K562 (cell line): ENCODE measurements at regions not wholly inside any gene's neighbourhood (a gene's known extent, or its start where the extent isn't known, plus 50 kb on each side); places are given as distances from the start of the nearest gene placed in this dataset.

Source experiments
- CTCFL ChIP-seq: IDR thresholded peaks from 2 replicates; pipeline ENCODE4 v1.6.1; 2011; ENCODE audit warnings: borderline replicate concordance, low read depth, mild to moderate bottlenecking, moderate library complexity, low read length; ENCODE audit not compliant: insufficient read depth, poor library complexity, severe bottlenecking
- PTRF ChIP-seq: fragments of 450-650 bp; IDR thresholded peaks from 2 replicates; pipeline ENCODE4 v1.6.1; 2016; ENCODE audit warnings: mild to moderate bottlenecking, missing genetic modification characterization, missing compliant biosample characterization
- PTTG1 ChIP-seq: fragments of 450-650 bp; IDR thresholded peaks from 2 replicates; pipeline ENCODE4 v1.6.1; 2016; ENCODE audit warnings: low read depth, mild to moderate bottlenecking, missing genetic modification characterization, missing compliant biosample characterization
- ZBTB40 ChIP-seq, 2 experiments: fragments of 450-650 bp in 1 of 2; sonication (generic) in 1 of 2; formaldehyde crosslinking in 1 of 2; IDR thresholded peaks; 2 replicates each; pipeline versions ENCODE4 v1.7.1 to v1.9.0; 2016 to 2022; ENCODE audit warnings: inconsistent platforms in 1 of 2, mild to moderate bottlenecking in 1 of 2, missing genetic modification reagents in 1 of 2
- ZNF830 ChIP-seq: fragments of 250-450 bp; sonication (Bioruptor Pico); IDR thresholded peaks from 2 replicates; pipeline ENCODE4 v1.5.0; 2021; ENCODE audit warnings: mild to moderate bottlenecking

- TF ChIP-seq ZBTB40 (IDR thresholded peaks at IDR 0.05) (no peak), ZBTB40 (CRISPR knock-in tag; IDR thresholded peaks at IDR 0.05) (no peak), PTTG1 (tag) (no peak), CTCFL (no peak), PTRF (tag) (no peak), ZNF830 (CRISPR knock-in tag) (no peak)
Measured at GRCh38 chr2:6724605-6725140, 141.0 kb downstream of the CMPK2 start (continued).
